ENCODE measurements at regions not wholly inside any gene's neighbourhood (a gene's known extent, or its start where the extent isn't known, plus 50 kb on each side); places are given as distances from the start of the nearest gene placed in this dataset.

GRCh38 chr5:144548936-144549335, 378.3 kb downstream of the KCTD16 start:
- H3K27ac ChIP-seq = no peak overlapping the region
- no peak overlapping the region for H3K4me3 ChIP-seq (ENCODE audit: low read depth, low read length)
- TF ChIP-seq CTCF (IDR thresholded peaks at IDR 0.05; ENCODE audit: low read depth, low read length) = no peak
- no peaks in the 10 kb centered on the region for H3K36me3 ChIP-seq
- H3K27me3 ChIP-seq (ENCODE audit: insufficient read depth, low read depth, severe bottlenecking) = no peaks in the 10 kb centered on the region
- DNase-seq = no peak
- H3K9me3 ChIP-seq (ENCODE audit: severe bottlenecking) = no peaks in the 10 kb centered on the region

GRCh38 chr5:144547098-144547499, 376.4 kb downstream of the KCTD16 start:
- Histone ChIP-seq H3K9me3 (ENCODE audit: severe bottlenecking) (no peaks in the 10 kb centered on the region), H3K36me3 (no peaks in the 10 kb centered on the region), H3K27me3 (ENCODE audit: insufficient read depth, low read depth, severe bottlenecking) (no peaks in the 10 kb centered on the region), H3K27ac (no peak overlapping the region), H3K4me3 (ENCODE audit: low read depth, low read length) (no peak overlapping the region)
- no peak for TF ChIP-seq CTCF (IDR thresholded peaks at IDR 0.05; ENCODE audit: low read depth, low read length)
- no peak for DNase-seq

- no peaks in the 10 kb centered on the region for H3K9me3 ChIP-seq (ENCODE audit: severe bottlenecking)
- no peak overlapping the region for H3K27ac ChIP-seq
- no peak for DNase-seq
- no peak overlapping the region for H3K4me3 ChIP-seq (ENCODE audit: low read depth, low read length)
- no peaks in the 10 kb centered on the region for H3K36me3 ChIP-seq
- no peak for TF ChIP-seq CTCF (IDR thresholded peaks at IDR 0.05; ENCODE audit: low read depth, low read length)
- H3K27me3 ChIP-seq (ENCODE audit: insufficient read depth, low read depth, severe bottlenecking) = no peaks in the 10 kb centered on the region
These were observed 368.2 kb downstream of the KCTD16 start for GRCh38 chr5:144538845-144539244.
